HS-27A (cell line): ENCODE measurements at regions not wholly inside any gene's neighbourhood (a gene's known extent, or its start where the extent isn't known, plus 50 kb on each side); places are given as distances from the start of the nearest gene placed in this dataset.
"Not testable (repeated sequence)": the region's sequence is repeated elsewhere in the genome, so short reads cannot be mapped to it uniquely, and the experiment has no call there.

Source experiments
- DNase-seq: peaks from one replicate; pipeline ENCODE4 v3.0.0-alpha.2; 2012; ENCODE audit warnings: low read depth, missing footprints

- DNase-seq, result peak; percentile 35
These were observed 186.0 kb upstream of the FAM241A start for GRCh38 chr4:111959222-111959621.

GRCh38 chr4:111960241-111960667, 185.0 kb upstream of the FAM241A start:
- no peak for DNase-seq

GRCh38 chr4:111961026-111961425, 184.2 kb upstream of the FAM241A start:
- DNase-seq, result not testable (repeated sequence)

- no peak for DNase-seq
These were observed 183.4 kb upstream of the FAM241A start for GRCh38 chr4:111961809-111962208.

- no peak for DNase-seq
These were observed 182.0 kb upstream of the FAM241A start for GRCh38 chr4:111963158-111963700.

- DNase-seq, result no peak
These were observed 167.8 kb upstream of the FAM241A start for GRCh38 chr4:111977419-111977965.

- DNase-seq, result no peak
These were observed 165.3 kb upstream of the FAM241A start for GRCh38 chr4:111979921-111980320.

GRCh38 chr4:111982089-111982488, 163.2 kb upstream of the FAM241A start:
- no peak for DNase-seq

- DNase-seq, result no peak
These were observed 161.0 kb upstream of the FAM241A start for GRCh38 chr4:111984169-111984819.

GRCh38 chr4:111985426-111985825, 159.8 kb upstream of the FAM241A start:
- no peak for DNase-seq

- DNase-seq, result no peak
These were observed 159.2 kb upstream of the FAM241A start for GRCh38 chr4:111986095-111986494.

- no peak for DNase-seq
These were observed 156.7 kb upstream of the FAM241A start for GRCh38 chr4:111988514-111988913.

GRCh38 chr4:111989817-111990216, 155.4 kb upstream of the FAM241A start:
- no peak for DNase-seq

- no peak for DNase-seq
These were observed 154.1 kb upstream of the FAM241A start for GRCh38 chr4:111991163-111991562.

GRCh38 chr4:111991797-111992196, 153.5 kb upstream of the FAM241A start:
- DNase-seq, result no peak

- DNase-seq, result no peak
These were observed 152.7 kb upstream of the FAM241A start for GRCh38 chr4:111992351-111993168.

GRCh38 chr4:111994392-111994791, 150.9 kb upstream of the FAM241A start:
- no peak for DNase-seq

GRCh38 chr4:111997785-111998184, 147.5 kb upstream of the FAM241A start:
- DNase-seq, result no peak

- no peak for DNase-seq
These were observed 145.5 kb upstream of the FAM241A start for GRCh38 chr4:111999801-112000200.

GRCh38 chr4:112001041-112001440, 144.2 kb upstream of the FAM241A start:
- no peak for DNase-seq

- DNase-seq, result no peak
These were observed 143.0 kb upstream of the FAM241A start for GRCh38 chr4:112002248-112002661.

- DNase-seq, result no peak
These were observed 141.9 kb upstream of the FAM241A start for GRCh38 chr4:112003231-112003907.
